22Rv1 (cell line): ENCODE measurements at regions not wholly inside any gene's neighbourhood (a gene's known extent, or its start where the extent isn't known, plus 50 kb on each side); places are given as distances from the start of the nearest gene placed in this dataset.

ENCODE experiments used
- H3K27ac ChIP-seq: fragments of 450-650 bp; 2 replicates; pipeline ENCODE4 v1.5.1; 2017
- CTCF ChIP-seq: fragments of 450-650 bp; IDR thresholded peaks from 2 replicates; pipeline ENCODE4 v1.5.1; 2017; ENCODE audit warnings: mild to moderate bottlenecking
- ZFX ChIP-seq: fragments of 450-650 bp; IDR thresholded peaks from 2 replicates; pipeline ENCODE4 v1.6.1; 2017; ENCODE audit warnings: antibody characterized with exemption, borderline replicate concordance

- H3K27ac ChIP-seq = no peak overlapping the region
- TF ChIP-seq ZFX (no peak), CTCF (no peak)
Measured at GRCh38 chr14:31957565-31957964, 119.5 kb upstream of the ARHGAP5 start.

GRCh38 chr14:31960039-31960438 is 117.1 kb upstream of the ARHGAP5 start:
- H3K27ac ChIP-seq = no peak overlapping the region

GRCh38 chr14:31961896-31962295 is 115.2 kb upstream of the ARHGAP5 start:
- TF ChIP-seq ZFX (no peak), CTCF (no peak)

More at GRCh38 chr14:31960039-31960438, 117.1 kb upstream of the ARHGAP5 start:
- no peak for TF ChIP-seq CTCF

GRCh38 chr14:31962920-31963319 is 114.2 kb upstream of the ARHGAP5 start:
- no peak overlapping the region for H3K27ac ChIP-seq
- no peak for TF ChIP-seq ZFX
- no peak for TF ChIP-seq CTCF

More at GRCh38 chr14:31961896-31962295, 115.2 kb upstream of the ARHGAP5 start:
- H3K27ac ChIP-seq = no peak overlapping the region

- TF ChIP-seq ZFX = no peak
- no peak for TF ChIP-seq CTCF
- no peak overlapping the region for H3K27ac ChIP-seq
Measured at GRCh38 chr14:31963587-31963986, 113.5 kb upstream of the ARHGAP5 start.

GRCh38 chr14:31964490-31964889 is 112.6 kb upstream of the ARHGAP5 start:
- no peak overlapping the region for H3K27ac ChIP-seq
- TF ChIP-seq CTCF (no peak), ZFX (no peak)

GRCh38 chr14:31965071-31965734 is 111.9 kb upstream of the ARHGAP5 start:
- H3K27ac ChIP-seq = no peak overlapping the region
- no peak for TF ChIP-seq ZFX
- TF ChIP-seq CTCF = no peak
